ENCODE measurements at regions not wholly inside any gene's neighbourhood (a gene's known extent, or its start where the extent isn't known, plus 50 kb on each side); places are given as distances from the start of the nearest gene placed in this dataset.

DNA sequence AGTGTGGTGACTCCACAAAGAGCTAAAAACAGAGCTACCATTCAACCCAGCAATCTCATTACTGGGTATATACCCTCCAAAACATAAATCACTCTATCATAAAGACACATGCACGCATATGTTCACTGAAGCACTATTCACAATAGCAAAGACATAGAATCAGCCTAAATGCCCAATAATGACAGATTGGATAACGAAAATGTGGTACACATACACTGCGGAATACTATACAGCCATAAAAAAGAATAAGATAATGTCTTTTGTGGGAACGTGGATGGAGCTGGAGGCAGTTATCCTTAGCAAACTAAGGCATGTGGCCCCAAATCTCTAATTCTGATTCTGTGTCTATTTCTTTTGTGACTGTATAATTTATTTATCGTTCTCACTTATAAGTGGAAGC is 89.0 kb upstream of the PRNP start:
- TF ChIP-seq, protein P1, sequence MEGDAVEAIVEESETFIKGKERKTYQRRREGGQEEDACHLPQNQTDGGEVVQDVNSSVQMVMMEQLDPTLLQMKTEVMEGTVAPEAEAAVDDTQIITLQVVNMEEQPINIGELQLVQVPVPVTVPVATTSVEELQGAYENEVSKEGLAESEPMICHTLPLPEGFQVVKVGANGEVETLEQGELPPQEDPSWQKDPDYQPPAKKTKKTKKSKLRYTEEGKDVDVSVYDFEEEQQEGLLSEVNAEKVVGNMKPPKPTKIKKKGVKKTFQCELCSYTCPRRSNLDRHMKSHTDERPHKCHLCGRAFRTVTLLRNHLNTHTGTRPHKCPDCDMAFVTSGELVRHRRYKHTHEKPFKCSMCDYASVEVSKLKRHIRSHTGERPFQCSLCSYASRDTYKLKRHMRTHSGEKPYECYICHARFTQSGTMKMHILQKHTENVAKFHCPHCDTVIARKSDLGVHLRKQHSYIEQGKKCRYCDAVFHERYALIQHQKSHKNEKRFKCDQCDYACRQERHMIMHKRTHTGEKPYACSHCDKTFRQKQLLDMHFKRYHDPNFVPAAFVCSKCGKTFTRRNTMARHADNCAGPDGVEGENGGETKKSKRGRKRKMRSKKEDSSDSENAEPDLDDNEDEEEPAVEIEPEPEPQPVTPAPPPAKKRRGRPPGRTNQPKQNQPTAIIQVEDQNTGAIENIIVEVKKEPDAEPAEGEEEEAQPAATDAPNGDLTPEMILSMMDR (IDR thresholded peaks at IDR 0.05) = no peak
- no peak for TF ChIP-seq POLR2A (IDR thresholded peaks at IDR 0.05)
